IMR-90 (cell line): ENCODE measurements at regions not wholly inside any gene's neighbourhood (a gene's known extent, or its start where the extent isn't known, plus 50 kb on each side); places are given as distances from the start of the nearest gene placed in this dataset.

ENCODE experiments used
- ATAC-seq: fragments of 200-7000 bp; cut with Tn5 transposase; 2 replicates; pipeline ENCODE4 v1.9.1; 2020; ENCODE audit warnings: low read depth, mild to moderate bottlenecking, moderate library complexity
- BruUV-seq: library from RNA; stranded (reverse); fragments of 400-500 nt; replicated peaks from 2 replicates; lab custom pipeline; 2021; lab: Mats Ljungman, UMichigan
- CTCF ChIA-PET: fragments of 300-600 bp; formaldehyde crosslinking; extraction: SDS; loops from one replicate; lab custom pipeline; 2021; ENCODE audit warnings: antibody characterized with exemption; lab: Yijun Ruan, JAX
- POLR2A ChIA-PET: fragments of 300-600 bp; sonication (Branson Sonifier 250); formaldehyde crosslinking; loops from one replicate; lab custom pipeline; 2022; ENCODE audit warnings: antibody characterized with exemption; ENCODE audit not compliant: unreplicated experiment; lab: Charles Lee
- DNase-seq: peaks from one replicate; pipeline ENCODE4 v3.0.0; 2013
- H2AFZ ChIP-seq: replicated peaks from 2 replicates; pipeline ENCODE3; 2013; ENCODE audit warnings: low read length, mild to moderate bottlenecking; ENCODE audit not compliant: poor library complexity
- H2AK5ac ChIP-seq: 2 replicates; pipeline ENCODE4 v1.6.1; 2013; ENCODE audit warnings: low read depth, low read length, inconsistent platforms
- H2AK9ac ChIP-seq: replicated peaks from 2 replicates; pipeline ENCODE3; 2013; ENCODE audit warnings: mild to moderate bottlenecking, low read depth, low read length, moderate library complexity; ENCODE audit not compliant: poor library complexity
- H2BK120ac ChIP-seq: 2 replicates; pipeline ENCODE4 v1.6.1; 2013; ENCODE audit warnings: low read depth, low read length, inconsistent platforms
- H2BK15ac ChIP-seq: 3 replicates; pipeline ENCODE4 v1.6.1; 2013; ENCODE audit warnings: low read depth, low read length, inconsistent platforms
- H2BK20ac ChIP-seq: 2 replicates; pipeline ENCODE4 v1.6.1; 2013; ENCODE audit warnings: low read depth, mild to moderate bottlenecking, inconsistent platforms, low read length, moderate library complexity
- H2BK5ac ChIP-seq: 2 replicates; pipeline ENCODE4 v1.6.1; 2013; ENCODE audit warnings: mild to moderate bottlenecking, low read depth, low read length, inconsistent platforms; ENCODE audit not compliant: poor library complexity, severe bottlenecking
- H3K14ac ChIP-seq: replicated peaks from 2 replicates; pipeline ENCODE4 v1.6.1; 2013; ENCODE audit warnings: low read depth, low read length, inconsistent platforms
- H3K18ac ChIP-seq: 2 replicates; pipeline ENCODE4 v1.6.1; 2013; ENCODE audit warnings: low read depth, low read length, control low read depth
- H3K23ac ChIP-seq: 2 replicates; pipeline ENCODE4 v1.6.1; 2013; ENCODE audit warnings: low read depth, low read length, inconsistent platforms
- H3K27ac ChIP-seq: 2 replicates; pipeline ENCODE4 v1.5.1; 2013; ENCODE audit warnings: mild to moderate bottlenecking, control low read depth, low read length; ENCODE audit not compliant: insufficient read depth
- H3K27me3 ChIP-seq: 2 replicates; pipeline ENCODE4 v1.6.1; 2013; ENCODE audit warnings: low read length; ENCODE audit not compliant: control insufficient read depth, insufficient read depth
- H3K36me3 ChIP-seq: 2 replicates; pipeline ENCODE4 v1.6.1; 2013; ENCODE audit warnings: low read length, mixed read lengths; ENCODE audit not compliant: control insufficient read depth, insufficient read depth
- H3K4ac ChIP-seq: 2 replicates; pipeline ENCODE4 v1.6.1; 2013; ENCODE audit warnings: low read depth, low read length, inconsistent platforms
- H3K4me1 ChIP-seq: 2 replicates; pipeline ENCODE4 v1.6.1; 2013; ENCODE audit warnings: low read length, mixed read lengths; ENCODE audit not compliant: control insufficient read depth, insufficient read depth
- H3K4me2 ChIP-seq: 2 replicates; pipeline ENCODE4 v1.6.1; 2013; ENCODE audit warnings: low read depth, mild to moderate bottlenecking, control low read depth, low read length, moderate library complexity
- H3K4me3 ChIP-seq: 2 replicates; pipeline ENCODE4 v1.5.1; 2013; ENCODE audit warnings: low read depth, mild to moderate bottlenecking, control low read depth, low read length, moderate library complexity; ENCODE audit not compliant: insufficient read depth
- H3K56ac ChIP-seq: 2 replicates; pipeline ENCODE4 v1.6.1; 2013; ENCODE audit warnings: low read length, inconsistent platforms; ENCODE audit not compliant: insufficient read depth; ENCODE audit errors: extremely low read depth
- H3K79me1 ChIP-seq, 2 experiments: 2 replicates each; pipeline ENCODE4 v1.6.1; 2013; ENCODE audit warnings: low read length in 2 of 2, inconsistent platforms in 1 of 2, low read depth in 1 of 2
- H3K9ac ChIP-seq: 2 replicates; pipeline ENCODE4 v1.6.1; 2013; ENCODE audit warnings: low read depth, low read length, control low read depth
- H3K9me1 ChIP-seq: 2 replicates; pipeline ENCODE4 v1.6.1; 2013; ENCODE audit warnings: low read length, inconsistent platforms; ENCODE audit not compliant: insufficient read depth
- H3K9me3 ChIP-seq: 2 replicates; pipeline ENCODE4 v1.6.1; 2013; ENCODE audit warnings: low read length; ENCODE audit not compliant: control insufficient read depth, insufficient read depth
- H4K20me1 ChIP-seq: 2 replicates; pipeline ENCODE4 v1.6.1; 2013; ENCODE audit warnings: low read length, inconsistent platforms; ENCODE audit not compliant: insufficient read depth
- H4K5ac ChIP-seq: 2 replicates; pipeline ENCODE4 v1.6.1; 2013; ENCODE audit warnings: mild to moderate bottlenecking, low read depth, low read length, control low read depth
- H4K8ac ChIP-seq, 2 experiments: 2 replicates each; pipeline ENCODE4 v1.6.1; 2013; ENCODE audit warnings: low read depth in 2 of 2, low read length in 2 of 2, control low read depth in 1 of 2, inconsistent platforms in 1 of 2
- H4K91ac ChIP-seq: 2 replicates; pipeline ENCODE4 v1.6.1; 2013; ENCODE audit warnings: low read depth, low read length, inconsistent platforms; ENCODE audit not compliant: insufficient read depth
- CEBPB ChIP-seq: IDR thresholded peaks from 2 replicates; pipeline ENCODE4 v1.6.1; 2012; ENCODE audit warnings: low read depth, low read length, improper control_type of control experiment
- FOS ChIP-seq: fragments of 150-350 bp; IDR thresholded peaks from 2 replicates; pipeline ENCODE4 v1.6.1; 2016; ENCODE audit warnings: low read depth, low read length
- POLR2A ChIP-seq: IDR thresholded peaks from 2 replicates; pipeline ENCODE4 v1.6.1; 2012; ENCODE audit warnings: mild to moderate bottlenecking, low read depth, low read length
- RCOR1 ChIP-seq: IDR thresholded peaks from 2 replicates; pipeline ENCODE4 v1.6.1; 2012; ENCODE audit warnings: mild to moderate bottlenecking, low read length, improper control_type of control experiment; ENCODE audit not compliant: insufficient replicate concordance
- WGBS, 2 experiments: methylation state at CpG; one replicate each; pipeline versions ENCODE4 v1.1.5 to v1.1.7; 2013; ENCODE audit warnings: missing lambda C conversion rate in 2 of 2; ENCODE audit not compliant: insufficient read length in 1 of 2; ENCODE audit errors: extremely low coverage in 2 of 2; 5-methylcytosine and 5-hydroxymethylcytosine counted together
- dilution Hi-C: fragments of 300-500 bp; cut with HindIII; formaldehyde crosslinking; loops from one replicate; pipeline ENCODE4 v1.14.3; 2018; ENCODE audit warnings: low sequenced_read_pairs; ENCODE audit not compliant: unreplicated experiment
- in situ Hi-C: fragments of 300-500 bp; cut with MboI; formaldehyde crosslinking; loops from 3 replicates; pipeline ENCODE4 v1.14.3; 2019; ENCODE audit warnings: low sequenced_read_pairs, inconsistent platforms, mixed read lengths
- intact Hi-C: fragments of 100-400 bp; cut with micrococcal nuclease; formaldehyde crosslinking; loops from 2 replicates; pipeline ENCODE4 v1.10.0; 2022
- TF ChIP-seq, protein P1 (sequence below): fragments of 150-350 bp; IDR thresholded peaks from 2 replicates; pipeline ENCODE4 v1.6.1; 2017; ENCODE audit warnings: mild to moderate bottlenecking, antibody characterized with exemption, low read length, low read depth

DNA sequence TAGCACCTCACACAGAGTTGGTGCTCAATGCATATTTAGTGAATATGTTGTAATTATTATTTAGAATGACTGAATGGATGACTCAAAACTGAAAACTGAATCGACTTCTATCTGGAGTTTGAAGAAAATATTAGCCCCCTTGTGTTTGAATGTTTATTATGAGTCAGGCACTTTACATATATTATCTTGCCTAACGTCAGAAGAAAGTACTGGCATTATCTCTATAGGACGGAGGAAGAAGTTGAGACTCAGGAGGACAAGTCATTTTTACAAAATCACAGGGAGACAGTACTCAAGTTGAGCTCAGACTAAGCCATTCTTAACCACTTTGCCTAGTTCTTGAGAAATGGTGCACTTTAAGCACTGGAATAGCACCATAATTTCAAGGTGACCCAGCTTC lies 684.0 kb downstream of the UTRN start:
- H4K20me1 ChIP-seq = no peaks in the 10 kb centered on the region
- no CpG with 5 or more reads among the region's 3 CpGs for WGBS, 2 experiments
- ATAC-seq = peak; percentile 64
- H3K36me3 ChIP-seq = no peaks in the 10 kb centered on the region
- no peak overlapping the region for H3K23ac ChIP-seq
- no peak overlapping the region for H2BK120ac ChIP-seq
- no peak overlapping the region for H3K9ac ChIP-seq
- no peaks in the 10 kb centered on the region for H3K9me1 ChIP-seq
- H2AFZ ChIP-seq = no peak overlapping the region
- H3K9me3 ChIP-seq = no peaks in the 10 kb centered on the region
- no peak overlapping the region for H2BK5ac ChIP-seq
- no peak overlapping the region for H4K91ac ChIP-seq
- no TSS peak for BruUV-seq
- peak overlapping the region; percentile 49 for H3K14ac ChIP-seq
- POLR2A ChIA-PET = no interaction called here
- no peak overlapping the region for H3K56ac ChIP-seq
- CTCF ChIA-PET = no interaction called here
- H3K79me1 ChIP-seq = no peaks in the 10 kb centered on the region
- H3K4me1 ChIP-seq = peaks cover 6% of the 10 kb centered on the region; the same call in 1 of the 2 replicates
- TF ChIP-seq CEBPB = peak; percentile 17; the same call in 1 of the 2 replicates
- TF ChIP-seq, protein P1, sequence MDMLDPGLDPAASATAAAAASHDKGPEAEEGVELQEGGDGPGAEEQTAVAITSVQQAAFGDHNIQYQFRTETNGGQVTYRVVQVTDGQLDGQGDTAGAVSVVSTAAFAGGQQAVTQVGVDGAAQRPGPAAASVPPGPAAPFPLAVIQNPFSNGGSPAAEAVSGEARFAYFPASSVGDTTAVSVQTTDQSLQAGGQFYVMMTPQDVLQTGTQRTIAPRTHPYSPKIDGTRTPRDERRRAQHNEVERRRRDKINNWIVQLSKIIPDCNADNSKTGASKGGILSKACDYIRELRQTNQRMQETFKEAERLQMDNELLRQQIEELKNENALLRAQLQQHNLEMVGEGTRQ = no peak
- 0 out of 2 replicates have a peak, but pooled peaks have one; percentile 17 for TF ChIP-seq FOS
- no peak for TF ChIP-seq RCOR1
- TF ChIP-seq POLR2A = no peak
- H2BK20ac ChIP-seq = no peak overlapping the region
- no peak overlapping the region for H2AK5ac ChIP-seq
- no peak overlapping the region for H4K5ac ChIP-seq
- in situ Hi-C loops (no loop called here), intact Hi-C loops (no loop called here), dilution Hi-C loops (no loop called here)
- H3K4me2 ChIP-seq = no peak overlapping the region
- DNase-seq = peak; percentile 70
- no peak overlapping the region for H3K18ac ChIP-seq
- H2AK9ac ChIP-seq = no peak overlapping the region
- H4K8ac ChIP-seq = no peak overlapping the region
- no peak overlapping the region for H3K4me3 ChIP-seq
- no peaks in the 10 kb centered on the region for H3K27me3 ChIP-seq
- no peak overlapping the region for H2BK15ac ChIP-seq
- H3K27ac ChIP-seq = no peak overlapping the region
- no peak overlapping the region for H3K4ac ChIP-seq
